A673 (cell line): ENCODE measurements at regions not wholly inside any gene's neighbourhood (a gene's known extent, or its start where the extent isn't known, plus 50 kb on each side); places are given as distances from the start of the nearest gene placed in this dataset.

Experiments used
- EZH2 ChIP-seq: fragments of 200-600 bp; sonication (generic); IDR thresholded peaks from 2 replicates; pipeline ENCODE4 v1.6.1; 2017; ENCODE audit warnings: borderline replicate concordance, low read depth, mild to moderate bottlenecking, mixed read lengths, antibody characterized with exemption, low read length; ENCODE audit not compliant: poor library complexity, severe bottlenecking
- TF ChIP-seq, protein P1 (sequence below): fragments of 300-800, 200-600 bp; sonication (generic); conservative IDR thresholded peaks from 2 replicates; pipeline ENCODE4 v1.5.1; 2017; ENCODE audit warnings: low read depth, mild to moderate bottlenecking, antibody characterized with exemption, low read length, moderate library complexity, mixed read lengths

DNA sequence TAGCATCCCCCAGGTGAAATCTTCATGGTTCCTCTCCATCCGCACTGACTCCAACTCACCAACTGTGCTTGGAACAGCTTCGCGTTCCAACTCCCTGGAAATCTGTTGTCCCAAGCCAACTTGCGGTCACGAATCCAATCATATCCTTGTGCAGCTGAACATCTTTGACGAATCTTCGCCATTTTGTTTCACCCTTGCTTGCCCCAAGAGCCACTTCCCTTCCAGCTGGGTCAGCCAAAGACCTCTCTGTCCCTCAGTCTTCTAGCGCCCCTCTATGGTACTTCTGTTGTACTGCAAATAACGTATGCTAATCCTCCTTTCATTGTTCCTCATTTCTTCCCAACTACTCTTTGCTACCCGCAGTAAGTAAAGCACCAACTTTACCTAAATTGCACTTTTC lies 61.0 kb upstream of the TARS1 start:
- TF ChIP-seq, protein P1, sequence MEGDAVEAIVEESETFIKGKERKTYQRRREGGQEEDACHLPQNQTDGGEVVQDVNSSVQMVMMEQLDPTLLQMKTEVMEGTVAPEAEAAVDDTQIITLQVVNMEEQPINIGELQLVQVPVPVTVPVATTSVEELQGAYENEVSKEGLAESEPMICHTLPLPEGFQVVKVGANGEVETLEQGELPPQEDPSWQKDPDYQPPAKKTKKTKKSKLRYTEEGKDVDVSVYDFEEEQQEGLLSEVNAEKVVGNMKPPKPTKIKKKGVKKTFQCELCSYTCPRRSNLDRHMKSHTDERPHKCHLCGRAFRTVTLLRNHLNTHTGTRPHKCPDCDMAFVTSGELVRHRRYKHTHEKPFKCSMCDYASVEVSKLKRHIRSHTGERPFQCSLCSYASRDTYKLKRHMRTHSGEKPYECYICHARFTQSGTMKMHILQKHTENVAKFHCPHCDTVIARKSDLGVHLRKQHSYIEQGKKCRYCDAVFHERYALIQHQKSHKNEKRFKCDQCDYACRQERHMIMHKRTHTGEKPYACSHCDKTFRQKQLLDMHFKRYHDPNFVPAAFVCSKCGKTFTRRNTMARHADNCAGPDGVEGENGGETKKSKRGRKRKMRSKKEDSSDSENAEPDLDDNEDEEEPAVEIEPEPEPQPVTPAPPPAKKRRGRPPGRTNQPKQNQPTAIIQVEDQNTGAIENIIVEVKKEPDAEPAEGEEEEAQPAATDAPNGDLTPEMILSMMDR, result peak; percentile 65
- no peak for TF ChIP-seq EZH2
